K562 (cell line): ENCODE measurements at regions not wholly inside any gene's neighbourhood (a gene's known extent, or its start where the extent isn't known, plus 50 kb on each side); places are given as distances from the start of the nearest gene placed in this dataset.

Experiments
- ASH1L ChIP-seq: fragments of 450-650 bp; IDR thresholded peaks from 2 replicates; pipeline ENCODE4 v1.6.1; 2018; ENCODE audit warnings: borderline replicate concordance, mild to moderate bottlenecking, low read depth; ENCODE audit not compliant: partially characterized antibody
- KDM1A ChIP-seq, 2 experiments: fragments of 450-650 bp; IDR thresholded peaks; 2 replicates each; pipeline ENCODE4 v1.6.1; 2016; ENCODE audit warnings: mild to moderate bottlenecking in 2 of 2
- MED1 ChIP-seq: sonication (generic); formaldehyde crosslinking; IDR thresholded peaks from 2 replicates; pipeline ENCODE4 v1.8.1; 2023; ENCODE audit warnings: missing genetic modification reagents, borderline replicate concordance
- NUFIP1 ChIP-seq: fragments of 450-650 bp; IDR thresholded peaks from 2 replicates; pipeline ENCODE4 v1.6.1; 2018; ENCODE audit not compliant: partially characterized antibody
- TAL1 ChIP-seq: fragments of 450-650 bp; IDR thresholded peaks from 2 replicates; pipeline ENCODE4 v1.6.1; 2016; ENCODE audit warnings: mild to moderate bottlenecking
- ZNF41 ChIP-seq: fragments of 250-450 bp; sonication (Bioruptor Pico); conservative IDR thresholded peaks from 2 replicates; pipeline ENCODE4 v1.4.0; 2020; ENCODE audit warnings: mild to moderate bottlenecking
- TF ChIP-seq, protein P1 (sequence below): fragments of 200-600 bp; sonication (generic); IDR thresholded peaks from one replicate; pipeline ENCODE4 v1.6.1; 2012; ENCODE audit warnings: mild to moderate bottlenecking, low read depth, low read length, inconsistent platforms

DNA sequence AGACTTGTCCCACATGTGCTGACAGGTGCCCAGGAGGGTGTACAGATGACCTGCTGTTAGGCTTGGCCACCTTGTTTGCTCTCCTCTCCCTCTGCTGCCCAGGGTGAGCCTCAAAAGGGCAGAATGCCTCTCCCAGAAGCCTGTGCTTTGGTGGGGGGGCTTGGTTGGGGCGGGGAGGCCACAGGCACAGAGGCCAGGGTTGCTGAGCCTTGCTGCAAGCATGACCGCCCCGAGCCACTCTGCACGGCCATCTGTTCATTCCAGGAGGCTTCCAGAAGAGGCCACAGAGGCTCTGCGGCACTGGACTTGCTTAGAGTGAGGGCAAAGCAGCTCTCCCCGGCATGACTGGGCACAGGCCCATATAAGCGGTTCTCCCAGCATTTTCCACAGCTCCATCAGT is 190.8 kb downstream of the GLRX3 start (continued):
- TF ChIP-seq, protein P1, sequence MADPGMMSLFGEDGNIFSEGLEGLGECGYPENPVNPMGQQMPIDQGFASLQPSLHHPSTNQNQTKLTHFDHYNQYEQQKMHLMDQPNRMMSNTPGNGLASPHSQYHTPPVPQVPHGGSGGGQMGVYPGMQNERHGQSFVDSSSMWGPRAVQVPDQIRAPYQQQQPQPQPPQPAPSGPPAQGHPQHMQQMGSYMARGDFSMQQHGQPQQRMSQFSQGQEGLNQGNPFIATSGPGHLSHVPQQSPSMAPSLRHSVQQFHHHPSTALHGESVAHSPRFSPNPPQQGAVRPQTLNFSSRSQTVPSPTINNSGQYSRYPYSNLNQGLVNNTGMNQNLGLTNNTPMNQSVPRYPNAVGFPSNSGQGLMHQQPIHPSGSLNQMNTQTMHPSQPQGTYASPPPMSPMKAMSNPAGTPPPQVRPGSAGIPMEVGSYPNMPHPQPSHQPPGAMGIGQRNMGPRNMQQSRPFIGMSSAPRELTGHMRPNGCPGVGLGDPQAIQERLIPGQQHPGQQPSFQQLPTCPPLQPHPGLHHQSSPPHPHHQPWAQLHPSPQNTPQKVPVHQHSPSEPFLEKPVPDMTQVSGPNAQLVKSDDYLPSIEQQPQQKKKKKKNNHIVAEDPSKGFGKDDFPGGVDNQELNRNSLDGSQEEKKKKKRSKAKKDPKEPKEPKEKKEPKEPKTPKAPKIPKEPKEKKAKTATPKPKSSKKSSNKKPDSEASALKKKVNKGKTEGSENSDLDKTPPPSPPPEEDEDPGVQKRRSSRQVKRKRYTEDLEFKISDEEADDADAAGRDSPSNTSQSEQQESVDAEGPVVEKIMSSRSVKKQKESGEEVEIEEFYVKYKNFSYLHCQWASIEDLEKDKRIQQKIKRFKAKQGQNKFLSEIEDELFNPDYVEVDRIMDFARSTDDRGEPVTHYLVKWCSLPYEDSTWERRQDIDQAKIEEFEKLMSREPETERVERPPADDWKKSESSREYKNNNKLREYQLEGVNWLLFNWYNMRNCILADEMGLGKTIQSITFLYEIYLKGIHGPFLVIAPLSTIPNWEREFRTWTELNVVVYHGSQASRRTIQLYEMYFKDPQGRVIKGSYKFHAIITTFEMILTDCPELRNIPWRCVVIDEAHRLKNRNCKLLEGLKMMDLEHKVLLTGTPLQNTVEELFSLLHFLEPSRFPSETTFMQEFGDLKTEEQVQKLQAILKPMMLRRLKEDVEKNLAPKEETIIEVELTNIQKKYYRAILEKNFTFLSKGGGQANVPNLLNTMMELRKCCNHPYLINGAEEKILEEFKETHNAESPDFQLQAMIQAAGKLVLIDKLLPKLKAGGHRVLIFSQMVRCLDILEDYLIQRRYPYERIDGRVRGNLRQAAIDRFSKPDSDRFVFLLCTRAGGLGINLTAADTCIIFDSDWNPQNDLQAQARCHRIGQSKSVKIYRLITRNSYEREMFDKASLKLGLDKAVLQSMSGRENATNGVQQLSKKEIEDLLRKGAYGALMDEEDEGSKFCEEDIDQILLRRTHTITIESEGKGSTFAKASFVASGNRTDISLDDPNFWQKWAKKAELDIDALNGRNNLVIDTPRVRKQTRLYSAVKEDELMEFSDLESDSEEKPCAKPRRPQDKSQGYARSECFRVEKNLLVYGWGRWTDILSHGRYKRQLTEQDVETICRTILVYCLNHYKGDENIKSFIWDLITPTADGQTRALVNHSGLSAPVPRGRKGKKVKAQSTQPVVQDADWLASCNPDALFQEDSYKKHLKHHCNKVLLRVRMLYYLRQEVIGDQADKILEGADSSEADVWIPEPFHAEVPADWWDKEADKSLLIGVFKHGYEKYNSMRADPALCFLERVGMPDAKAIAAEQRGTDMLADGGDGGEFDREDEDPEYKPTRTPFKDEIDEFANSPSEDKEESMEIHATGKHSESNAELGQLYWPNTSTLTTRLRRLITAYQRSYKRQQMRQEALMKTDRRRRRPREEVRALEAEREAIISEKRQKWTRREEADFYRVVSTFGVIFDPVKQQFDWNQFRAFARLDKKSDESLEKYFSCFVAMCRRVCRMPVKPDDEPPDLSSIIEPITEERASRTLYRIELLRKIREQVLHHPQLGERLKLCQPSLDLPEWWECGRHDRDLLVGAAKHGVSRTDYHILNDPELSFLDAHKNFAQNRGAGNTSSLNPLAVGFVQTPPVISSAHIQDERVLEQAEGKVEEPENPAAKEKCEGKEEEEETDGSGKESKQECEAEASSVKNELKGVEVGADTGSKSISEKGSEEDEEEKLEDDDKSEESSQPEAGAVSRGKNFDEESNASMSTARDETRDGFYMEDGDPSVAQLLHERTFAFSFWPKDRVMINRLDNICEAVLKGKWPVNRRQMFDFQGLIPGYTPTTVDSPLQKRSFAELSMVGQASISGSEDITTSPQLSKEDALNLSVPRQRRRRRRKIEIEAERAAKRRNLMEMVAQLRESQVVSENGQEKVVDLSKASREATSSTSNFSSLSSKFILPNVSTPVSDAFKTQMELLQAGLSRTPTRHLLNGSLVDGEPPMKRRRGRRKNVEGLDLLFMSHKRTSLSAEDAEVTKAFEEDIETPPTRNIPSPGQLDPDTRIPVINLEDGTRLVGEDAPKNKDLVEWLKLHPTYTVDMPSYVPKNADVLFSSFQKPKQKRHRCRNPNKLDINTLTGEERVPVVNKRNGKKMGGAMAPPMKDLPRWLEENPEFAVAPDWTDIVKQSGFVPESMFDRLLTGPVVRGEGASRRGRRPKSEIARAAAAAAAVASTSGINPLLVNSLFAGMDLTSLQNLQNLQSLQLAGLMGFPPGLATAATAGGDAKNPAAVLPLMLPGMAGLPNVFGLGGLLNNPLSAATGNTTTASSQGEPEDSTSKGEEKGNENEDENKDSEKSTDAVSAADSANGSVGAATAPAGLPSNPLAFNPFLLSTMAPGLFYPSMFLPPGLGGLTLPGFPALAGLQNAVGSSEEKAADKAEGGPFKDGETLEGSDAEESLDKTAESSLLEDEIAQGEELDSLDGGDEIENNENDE, result no peak
- no peak for TF ChIP-seq NUFIP1
- TF ChIP-seq MED1 (CRISPR knock-in tag), result no peak
- no peak for TF ChIP-seq KDM1A (IDR thresholded peaks at IDR 0.05)
- no peak for TF ChIP-seq TAL1
- TF ChIP-seq ZNF41 (CRISPR knock-in tag), result no peak
- TF ChIP-seq ASH1L, result no peak
